GM12878 (cell line): ENCODE measurements at regions not wholly inside any gene's neighbourhood (a gene's known extent, or its start where the extent isn't known, plus 50 kb on each side); places are given as distances from the start of the nearest gene placed in this dataset.

Source experiments
- ATAC-seq: fragments of 200-7000 bp; cut with Tn5 transposase; 3 replicates; pipeline ENCODE4 v1.9.1; 2020; ENCODE audit warnings: mild to moderate bottlenecking, moderate library complexity
- BruUV-seq: library from RNA; stranded (reverse); fragments of 400-500 nt; replicated peaks from 2 replicates; lab custom pipeline; 2021; lab: Mats Ljungman, UMichigan
- CTCF ChIA-PET: fragments of 300-600 bp; sonication (Branson Sonifier 250); formaldehyde crosslinking; extraction: SDS; loops from one replicate; lab custom pipeline; 2021; ENCODE audit warnings: inconsistent platforms; lab: Yijun Ruan, JAX
- POLR2A ChIA-PET: fragments of 350-600 bp; formaldehyde crosslinking; extraction: SDS; loops from one replicate; lab custom pipeline; 2021; ENCODE audit warnings: inconsistent platforms; lab: Charles Lee
- RAD21 ChIA-PET: fragments of 300-600 bp; sonication (Branson Sonifier 250); formaldehyde crosslinking; loops from one replicate; lab custom pipeline; 2023; ENCODE audit warnings: antibody characterized with exemption; ENCODE audit not compliant: unreplicated experiment; lab: Charles Lee
- SMC1A ChIA-PET: fragments of 300-600 bp; sonication (Branson Sonifier 250); formaldehyde crosslinking; loops from one replicate; lab custom pipeline; 2023; ENCODE audit not compliant: unreplicated experiment, uncharacterized antibody; lab: Charles Lee
- DNase-seq: peaks from one replicate; pipeline ENCODE4 v3.0.0-alpha.2; 2011; ENCODE audit warnings: low read depth, low spot score
- FAIRE-seq: peaks from 3 replicates; lab custom pipeline; 2011; peaks lifted over from hg19 to GRCh38; lab: Jason Lieb, UNC
- H2AFZ ChIP-seq: 2 replicates; pipeline ENCODE4 v1.6.0; 2011; ENCODE audit warnings: low read depth, low read length, control low read depth; ENCODE audit not compliant: control insufficient read depth
- H3K27ac ChIP-seq: 2 replicates; pipeline ENCODE4 v1.5.1; 2011; ENCODE audit warnings: control low read depth; ENCODE audit not compliant: control insufficient read depth, insufficient read depth
- H3K27me3 ChIP-seq, 2 experiments: replicated peaks in 1 of 2; 2 replicates each; pipeline versions ENCODE4 v1.6.0 to v1.6.1; 2011; ENCODE audit warnings: low read length in 1 of 2; ENCODE audit not compliant: control insufficient read depth in 2 of 2, insufficient read depth in 2 of 2
- H3K36me3 ChIP-seq, 2 experiments: 2 replicates each; pipeline ENCODE4 v1.5.1; 2011; ENCODE audit warnings: low read length in 1 of 2; ENCODE audit not compliant: control insufficient read depth in 2 of 2, insufficient read depth in 2 of 2
- H3K4me1 ChIP-seq: 2 replicates; pipeline ENCODE4 v1.6.1; 2011; ENCODE audit warnings: mild to moderate bottlenecking, low read length, moderate library complexity, mixed read lengths; ENCODE audit not compliant: control insufficient read depth, insufficient read depth
- H3K4me2 ChIP-seq: 2 replicates; pipeline ENCODE4 v1.6.0; 2011; ENCODE audit warnings: control low read depth; ENCODE audit not compliant: control insufficient read depth, insufficient read depth
- H3K4me3 ChIP-seq: fragments of 200-600 bp; sonication (generic); 2 replicates; pipeline ENCODE4 v1.5.1; 2016
- H3K79me2 ChIP-seq: 2 replicates; pipeline ENCODE4 v1.6.0; 2011; ENCODE audit warnings: low read length; ENCODE audit not compliant: control insufficient read depth, insufficient read depth
- H3K9ac ChIP-seq: 2 replicates; pipeline ENCODE4 v1.8.0; 2011; ENCODE audit warnings: low read length, control low read depth, mixed read lengths; ENCODE audit not compliant: control insufficient read depth, insufficient read depth
- H3K9me3 ChIP-seq: replicated peaks from 3 replicates; pipeline ENCODE4 v1.5.1; 2011; ENCODE audit warnings: mild to moderate bottlenecking, low read length; ENCODE audit not compliant: control insufficient read depth, insufficient read depth
- H4K20me1 ChIP-seq: 2 replicates; pipeline ENCODE4 v1.6.0; 2011; ENCODE audit not compliant: control insufficient read depth, insufficient read depth
- ATF7 ChIP-seq: fragments of 450-650 bp; IDR thresholded peaks from 2 replicates; pipeline ENCODE4 v1.6.1; 2016; ENCODE audit warnings: low read depth, mild to moderate bottlenecking
- BCL11A ChIP-seq: IDR thresholded peaks from 2 replicates; pipeline ENCODE4 v1.6.1; 2011; ENCODE audit warnings: low read depth, low read length
- CBX3 ChIP-seq: fragments of 200-600 bp; sonication (generic); IDR thresholded peaks from 2 replicates; pipeline ENCODE4 v1.6.1; 2016; ENCODE audit warnings: low read depth, borderline replicate concordance
- CHD1 ChIP-seq: IDR thresholded peaks from 2 replicates; pipeline ENCODE4 v1.6.1; 2012; ENCODE audit warnings: low read depth, low read length, improper control_type of control experiment
- EED ChIP-seq: sonication (generic); IDR thresholded peaks from 2 replicates; pipeline ENCODE4 v1.6.1; 2016; ENCODE audit warnings: antibody characterized with exemption, low read depth
- ESRRA ChIP-seq: IDR thresholded peaks from 2 replicates; pipeline ENCODE4 v1.6.1; 2012; ENCODE audit warnings: mild to moderate bottlenecking, low read length, improper control_type of control experiment
- ETV6 ChIP-seq, 2 experiments: fragments of 450-650 bp in 1 of 2; IDR thresholded peaks in 1 of 2; conservative IDR thresholded peaks in 1 of 2; 2 replicates each; pipeline ENCODE4 v1.6.1; 2014; ENCODE audit warnings: antibody characterized with exemption in 1 of 2, borderline replicate concordance in 1 of 2, low read depth in 1 of 2, mild to moderate bottlenecking in 1 of 2, moderate library complexity in 1 of 2
- EZH2 ChIP-seq: IDR thresholded peaks from 2 replicates; pipeline ENCODE4 v1.6.1; 2012; ENCODE audit warnings: low read depth, mild to moderate bottlenecking, control low read depth, inconsistent platforms, low read length, borderline replicate concordance; ENCODE audit not compliant: control insufficient read depth
- KDM1A ChIP-seq: fragments of 200-600 bp; sonication (generic); IDR thresholded peaks from 2 replicates; pipeline ENCODE4 v1.6.1; 2016; ENCODE audit warnings: borderline replicate concordance
- MYB ChIP-seq: fragments of 150-350 bp; IDR thresholded peaks from 2 replicates; pipeline ENCODE4 v1.6.1; 2014; ENCODE audit warnings: mild to moderate bottlenecking, low read depth, low read length, borderline replicate concordance
- NBN ChIP-seq: fragments of 450-650 bp; IDR thresholded peaks from 2 replicates; pipeline ENCODE4 v1.6.1; 2016
- PML ChIP-seq: IDR thresholded peaks from 2 replicates; pipeline ENCODE4 v1.6.1; 2012; ENCODE audit warnings: low read length, inconsistent platforms
- WGBS: methylation state at CpG from one replicate; pipeline ENCODE4 v1.1.6; 2016; ENCODE audit warnings: low lambda C conversion rate; ENCODE audit not compliant: insufficient replicate concordance, insufficient coverage; ENCODE audit errors: missing lambda C conversion rate; 5-methylcytosine and 5-hydroxymethylcytosine counted together
- in situ Hi-C: fragments of 300-500 bp; cut with MboI; formaldehyde crosslinking; loops from 9 replicates; pipeline ENCODE4 v1.14.3; 2018; ENCODE audit warnings: mixed read lengths
- intact Hi-C: fragments of 100-400 bp; cut with micrococcal nuclease; formaldehyde crosslinking; loops from one replicate; pipeline ENCODE4 v1.14.2; 2022; ENCODE audit not compliant: unreplicated experiment
- TF ChIP-seq, protein P1 (sequence below): fragments of 450-650 bp; IDR thresholded peaks from 2 replicates; pipeline ENCODE4 v1.6.1; 2018; ENCODE audit warnings: mild to moderate bottlenecking, low read depth, moderate library complexity; ENCODE audit not compliant: partially characterized antibody
- TF ChIP-seq, protein P2 (sequence below): IDR thresholded peaks from 2 replicates; pipeline ENCODE4 v1.6.1; 2011; ENCODE audit warnings: mild to moderate bottlenecking, low read depth, low read length, moderate library complexity; ENCODE audit not compliant: insufficient replicate concordance
- TF ChIP-seq, protein P3 (sequence below): IDR thresholded peaks from 2 replicates; pipeline ENCODE4 v1.6.1; 2012; ENCODE audit warnings: low read depth, low read length, improper control_type of control experiment
- TF ChIP-seq, protein P4 (sequence below): IDR thresholded peaks from 2 replicates; pipeline ENCODE4 v1.6.1; 2011; ENCODE audit warnings: borderline replicate concordance, low read depth, mild to moderate bottlenecking, moderate library complexity, low read length; ENCODE audit not compliant: insufficient read depth, poor library complexity, severe bottlenecking

DNA sequence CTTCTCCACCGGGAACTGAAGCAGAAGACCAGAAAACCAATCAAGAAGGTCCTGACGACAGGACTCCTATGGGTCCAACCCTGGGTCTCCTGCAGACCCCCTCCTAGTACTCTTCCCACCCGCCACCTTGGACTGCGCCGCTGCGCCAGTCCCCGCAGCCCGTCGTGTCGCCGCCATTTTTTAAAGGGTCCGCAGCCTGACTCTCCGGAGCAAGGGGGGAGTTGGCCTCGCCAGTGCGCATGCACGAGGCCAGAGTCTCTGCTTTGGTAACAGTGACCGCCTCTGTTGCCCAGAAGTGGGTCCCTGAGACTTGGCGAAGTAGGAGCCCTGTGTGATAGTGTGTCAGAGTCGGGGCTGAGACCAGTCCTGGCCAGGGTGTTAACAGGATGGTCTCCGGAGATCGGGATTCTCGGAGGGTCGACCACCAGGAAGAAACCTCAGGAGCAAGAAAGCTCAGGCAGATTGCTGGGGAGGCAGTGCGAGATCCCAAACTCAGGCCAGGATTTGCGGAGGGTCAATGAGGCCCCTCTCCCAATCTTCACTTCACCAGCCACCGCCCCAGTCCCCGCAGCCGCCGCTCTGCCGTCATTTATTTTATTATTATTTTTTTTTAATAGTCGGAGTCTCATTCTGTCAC lies 612.5 kb downstream of the KCNJ18 start (continued):
- TF ChIP-seq MYB = no peak

DNA sequence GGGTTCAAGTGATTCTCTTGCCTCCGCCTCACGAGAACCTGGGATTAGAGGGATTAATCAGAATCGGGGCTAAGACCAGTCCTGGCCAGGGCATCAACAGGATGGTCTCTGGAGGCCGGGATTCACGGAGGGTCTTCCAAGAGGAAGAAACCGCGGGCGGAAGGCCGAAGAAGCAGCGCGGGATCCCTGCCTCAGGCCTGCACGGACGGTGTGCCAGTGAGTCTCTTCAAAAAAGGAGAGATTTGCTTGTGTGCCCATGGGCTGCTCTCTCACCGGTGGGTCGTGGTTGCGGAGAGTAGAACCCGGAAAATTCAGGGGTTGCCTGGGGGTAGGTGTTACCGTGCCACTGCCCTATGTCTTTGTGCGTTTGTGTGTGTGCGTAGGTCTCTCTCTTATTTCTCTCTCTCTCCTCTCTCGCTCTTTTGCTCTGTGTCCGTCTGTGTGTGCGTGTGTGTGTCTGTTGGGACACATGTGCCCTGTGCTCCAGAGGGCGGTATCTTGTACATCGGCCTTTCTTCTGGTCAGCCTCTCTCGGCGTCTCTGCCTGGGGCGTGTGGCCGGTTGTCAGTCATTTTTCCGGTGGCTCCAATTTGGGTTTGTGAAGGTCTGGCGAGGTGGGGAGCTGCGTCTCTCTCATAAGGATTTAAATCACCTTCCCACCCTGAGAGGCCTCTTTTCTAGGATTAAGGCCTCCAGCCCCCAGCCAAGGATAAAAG lies 613.2 kb downstream of the KCNJ18 start:
- SMC1A ChIA-PET = no interaction called here
- H3K79me2 ChIP-seq = no peaks in the 10 kb centered on the region
- in situ Hi-C loops (loop anchor here (10.0 to 25.0 kb wide), 4 partner anchors 182 to 1011 kb away; no protein-coding TSS in a partner anchor), intact Hi-C loops (no loop called here)
- 69% methylated on average over 29 of the region's 32 CpGs for WGBS
- no peak for FAIRE-seq
- H3K36me3 ChIP-seq = no peaks in the 10 kb centered on the region
- no peaks in the 10 kb centered on the region; the same call in 2 of the 3 replicates for H3K9me3 ChIP-seq
- no peaks in the 10 kb centered on the region for H3K27me3 ChIP-seq
- no peak overlapping the region for H3K9ac ChIP-seq
- ATAC-seq = no peak
- no peak overlapping the region for H3K4me2 ChIP-seq
- H3K27ac ChIP-seq = no peak overlapping the region
- no peak overlapping the region for H3K4me3 ChIP-seq
- CTCF ChIA-PET = no interaction called here
- no peak for DNase-seq
- H2AFZ ChIP-seq = no peak overlapping the region
- BruUV-seq = no TSS peak
- H4K20me1 ChIP-seq = no peaks in the 10 kb centered on the region
- RAD21 ChIA-PET = no interaction called here
- H3K4me1 ChIP-seq = no peaks in the 10 kb centered on the region
- POLR2A ChIA-PET = no interaction called here
- TF ChIP-seq CHD1 (no peak), CBX3 (no peak), ATF7 (no peak), NBN (no peak), ETV6 (conservative IDR thresholded peaks at IDR 0.05 in 1 of 2, IDR thresholded peaks at IDR 0.05 in 1 of 2; ENCODE audit: borderline replicate concordance in 1 of 2, low read depth in 1 of 2) (no peak), EED (no peak), BCL11A (no peak), ESRRA (no peak), EZH2 (no peak), KDM1A (no peak), PML (no peak)
- TF ChIP-seq, protein P1, sequence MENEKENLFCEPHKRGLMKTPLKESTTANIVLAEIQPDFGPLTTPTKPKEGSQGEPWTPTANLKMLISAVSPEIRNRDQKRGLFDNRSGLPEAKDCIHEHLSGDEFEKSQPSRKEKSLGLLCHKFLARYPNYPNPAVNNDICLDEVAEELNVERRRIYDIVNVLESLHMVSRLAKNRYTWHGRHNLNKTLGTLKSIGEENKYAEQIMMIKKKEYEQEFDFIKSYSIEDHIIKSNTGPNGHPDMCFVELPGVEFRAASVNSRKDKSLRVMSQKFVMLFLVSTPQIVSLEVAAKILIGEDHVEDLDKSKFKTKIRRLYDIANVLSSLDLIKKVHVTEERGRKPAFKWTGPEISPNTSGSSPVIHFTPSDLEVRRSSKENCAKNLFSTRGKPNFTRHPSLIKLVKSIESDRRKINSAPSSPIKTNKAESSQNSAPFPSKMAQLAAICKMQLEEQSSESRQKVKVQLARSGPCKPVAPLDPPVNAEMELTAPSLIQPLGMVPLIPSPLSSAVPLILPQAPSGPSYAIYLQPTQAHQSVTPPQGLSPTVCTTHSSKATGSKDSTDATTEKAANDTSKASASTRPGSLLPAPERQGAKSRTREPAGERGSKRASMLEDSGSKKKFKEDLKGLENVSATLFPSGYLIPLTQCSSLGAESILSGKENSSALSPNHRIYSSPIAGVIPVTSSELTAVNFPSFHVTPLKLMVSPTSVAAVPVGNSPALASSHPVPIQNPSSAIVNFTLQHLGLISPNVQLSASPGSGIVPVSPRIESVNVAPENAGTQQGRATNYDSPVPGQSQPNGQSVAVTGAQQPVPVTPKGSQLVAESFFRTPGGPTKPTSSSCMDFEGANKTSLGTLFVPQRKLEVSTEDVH = no peak
- TF ChIP-seq, protein P2, sequence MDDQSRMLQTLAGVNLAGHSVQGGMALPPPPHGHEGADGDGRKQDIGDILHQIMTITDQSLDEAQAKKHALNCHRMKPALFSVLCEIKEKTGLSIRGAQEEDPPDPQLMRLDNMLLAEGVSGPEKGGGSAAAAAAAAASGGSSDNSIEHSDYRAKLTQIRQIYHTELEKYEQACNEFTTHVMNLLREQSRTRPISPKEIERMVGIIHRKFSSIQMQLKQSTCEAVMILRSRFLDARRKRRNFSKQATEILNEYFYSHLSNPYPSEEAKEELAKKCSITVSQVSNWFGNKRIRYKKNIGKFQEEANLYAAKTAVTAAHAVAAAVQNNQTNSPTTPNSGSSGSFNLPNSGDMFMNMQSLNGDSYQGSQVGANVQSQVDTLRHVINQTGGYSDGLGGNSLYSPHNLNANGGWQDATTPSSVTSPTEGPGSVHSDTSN = no peak
- TF ChIP-seq, protein P3, sequence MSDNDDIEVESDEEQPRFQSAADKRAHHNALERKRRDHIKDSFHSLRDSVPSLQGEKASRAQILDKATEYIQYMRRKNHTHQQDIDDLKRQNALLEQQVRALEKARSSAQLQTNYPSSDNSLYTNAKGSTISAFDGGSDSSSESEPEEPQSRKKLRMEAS = no peak
- TF ChIP-seq, protein P4, sequence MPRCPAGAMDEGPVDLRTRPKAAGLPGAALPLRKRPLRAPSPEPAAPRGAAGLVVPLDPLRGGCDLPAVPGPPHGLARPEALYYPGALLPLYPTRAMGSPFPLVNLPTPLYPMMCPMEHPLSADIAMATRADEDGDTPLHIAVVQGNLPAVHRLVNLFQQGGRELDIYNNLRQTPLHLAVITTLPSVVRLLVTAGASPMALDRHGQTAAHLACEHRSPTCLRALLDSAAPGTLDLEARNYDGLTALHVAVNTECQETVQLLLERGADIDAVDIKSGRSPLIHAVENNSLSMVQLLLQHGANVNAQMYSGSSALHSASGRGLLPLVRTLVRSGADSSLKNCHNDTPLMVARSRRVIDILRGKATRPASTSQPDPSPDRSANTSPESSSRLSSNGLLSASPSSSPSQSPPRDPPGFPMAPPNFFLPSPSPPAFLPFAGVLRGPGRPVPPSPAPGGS = no peak
